ENCODE measurements at regions not wholly inside any gene's neighbourhood (a gene's known extent, or its start where the extent isn't known, plus 50 kb on each side); places are given as distances from the start of the nearest gene placed in this dataset.

- no peak for DNase-seq
These were observed 78.1 kb upstream of the TMEM196 start for GRCh38 chr7:19851504-19851903.

GRCh38 chr7:19834566-19834965 lies 61.1 kb upstream of the TMEM196 start:
- no peak for DNase-seq

GRCh38 chr7:19830604-19831003 lies 57.2 kb upstream of the TMEM196 start:
- no peak for DNase-seq
